PC-3 (cell line): ENCODE measurements at regions not wholly inside any gene's neighbourhood (a gene's known extent, or its start where the extent isn't known, plus 50 kb on each side); places are given as distances from the start of the nearest gene placed in this dataset.

ENCODE experiments used
- ATAC-seq: fragments of 200-7000 bp; cut with Tn5 transposase; 2 replicates; pipeline ENCODE4 v1.9.1; 2020; ENCODE audit warnings: mild to moderate bottlenecking, moderate library complexity
- BruUV-seq: library from RNA; stranded (reverse); fragments of 400-500 nt; replicated peaks from 2 replicates; lab custom pipeline; 2021; lab: Mats Ljungman, UMichigan
- CTCF ChIA-PET: fragments of 300-600 bp; sonication (Branson Sonifier 250); formaldehyde crosslinking; loops from one replicate; lab custom pipeline; 2022; ENCODE audit warnings: antibody characterized with exemption; lab: Charles Lee
- POLR2A ChIA-PET: fragments of 300-600 bp; sonication (Branson Sonifier 250); formaldehyde crosslinking; loops from one replicate; lab custom pipeline; 2022; ENCODE audit warnings: antibody characterized with exemption; ENCODE audit not compliant: unreplicated experiment; lab: Charles Lee
- DNase-seq: peaks from one replicate; pipeline ENCODE4 v3.0.0-alpha.2; 2015
- H2AFZ ChIP-seq: fragments of 300-600 bp; sonication (generic); 2 replicates; pipeline ENCODE4 v1.6.0; 2016; ENCODE audit warnings: antibody characterized with exemption, low read length
- H3F3A ChIP-seq: fragments of 300-600 bp; sonication (generic); one replicate; pipeline ENCODE4 v1.6.0; 2017; ENCODE audit warnings: antibody characterized with exemption, low read length, control low read depth, mild to moderate bottlenecking; ENCODE audit not compliant: unreplicated experiment
- H3K27ac ChIP-seq: fragments of 300-600 bp; sonication (generic); 2 replicates; pipeline ENCODE4 v1.5.1; 2016; ENCODE audit warnings: mild to moderate bottlenecking, low read length
- H3K27me3 ChIP-seq: fragments of 300-600 bp; sonication (generic); 2 replicates; pipeline ENCODE4 v1.6.1; 2016; ENCODE audit warnings: low read length, mixed read lengths
- H3K36me3 ChIP-seq: fragments of 300-600 bp; sonication (generic); 2 replicates; pipeline ENCODE4 v1.6.1; 2016; ENCODE audit warnings: low read depth, mixed run types, low read length, mixed read lengths
- H3K4me1 ChIP-seq: fragments of 300-600 bp; sonication (generic); 2 replicates; pipeline ENCODE4 v1.5.1; 2016; ENCODE audit warnings: low read length; ENCODE audit not compliant: insufficient read depth
- H3K4me2 ChIP-seq: fragments of 300-600 bp; sonication (generic); 2 replicates; pipeline ENCODE4 v1.6.0; 2016; ENCODE audit warnings: low read length
- H3K4me3 ChIP-seq: fragments of 300-600 bp; sonication (generic); 2 replicates; pipeline ENCODE4 v1.5.1; 2016; ENCODE audit warnings: mild to moderate bottlenecking, low read length, mixed read lengths
- H3K79me2 ChIP-seq: fragments of 300-600 bp; sonication (generic); 2 replicates; pipeline ENCODE4 v1.6.1; 2017; ENCODE audit warnings: low read length, mixed read lengths
- H3K9ac ChIP-seq: fragments of 300-600 bp; sonication (generic); 2 replicates; pipeline ENCODE4 v1.6.0; 2016; ENCODE audit warnings: mild to moderate bottlenecking, low read length
- H3K9me2 ChIP-seq: fragments of 300-600 bp; sonication (generic); replicated peaks from 2 replicates; pipeline ENCODE4 v1.6.1; 2016; ENCODE audit warnings: mixed run types, low read length, mixed read lengths
- H3K9me3 ChIP-seq: fragments of 300-600 bp; sonication (generic); 2 replicates; pipeline ENCODE4 v1.6.1; 2016; ENCODE audit warnings: low read length, mixed read lengths
- H4K20me1 ChIP-seq: fragments of 300-600 bp; sonication (generic); 2 replicates; pipeline ENCODE4 v1.6.1; 2016; ENCODE audit warnings: low read length, mixed read lengths
- CTCF ChIP-seq: fragments of 300-600 bp; sonication (generic); conservative IDR thresholded peaks from 2 replicates; pipeline ENCODE4 v1.5.1; 2017; ENCODE audit warnings: antibody characterized with exemption, low read depth, mild to moderate bottlenecking, low read length
- EZH2 ChIP-seq: fragments of 300-600 bp; sonication (generic); IDR thresholded peaks from one replicate; pipeline ENCODE4 v1.6.1; 2017; ENCODE audit warnings: antibody characterized with exemption, mild to moderate bottlenecking, low read length; ENCODE audit not compliant: unreplicated experiment
- EZH2phosphoT487 ChIP-seq: fragments of 300-600 bp; sonication (generic); IDR thresholded peaks from 2 replicates; pipeline ENCODE4 v1.6.1; 2018; ENCODE audit warnings: mild to moderate bottlenecking, antibody characterized with exemption, low read length, borderline replicate concordance
- intact Hi-C: fragments of 100-400 bp; cut with micrococcal nuclease; formaldehyde crosslinking; loops from 2 replicates; pipeline ENCODE4 v1.9.0; 2023

- ATAC-seq (no peak), DNase-seq (no peak)
- no peak overlapping the region for H3K9ac ChIP-seq
- H3K4me3 ChIP-seq, result no peak overlapping the region
- no peak overlapping the region for H3K27ac ChIP-seq
- ChIA-PET CTCF (no interaction called here), POLR2A (no interaction called here)
- intact Hi-C loops, result no loop called here
- H3K9me3 ChIP-seq, result no peaks in the 10 kb centered on the region
- no peaks in the 10 kb centered on the region for H3K4me1 ChIP-seq
- H2AFZ ChIP-seq, result no peak overlapping the region
- H3F3A ChIP-seq, result no peaks in the 10 kb centered on the region
- no peaks in the 10 kb centered on the region for H3K9me2 ChIP-seq
- H3K27me3 ChIP-seq, result no peaks in the 10 kb centered on the region
- BruUV-seq, result no TSS peak
- no peaks in the 10 kb centered on the region for H3K36me3 ChIP-seq
- no peaks in the 10 kb centered on the region for H3K79me2 ChIP-seq
- no peak overlapping the region for H3K4me2 ChIP-seq
- no peaks in the 10 kb centered on the region for H4K20me1 ChIP-seq
- TF ChIP-seq EZH2 (no peak), CTCF (no peak), EZH2phosphoT487 (no peak)
Measured at GRCh38 chr5:130975299-130975698, 189.8 kb downstream of the HINT1 start.

- CTCF ChIA-PET, result no interaction called here
- no TSS peak for BruUV-seq
- H3K9ac ChIP-seq, result no peak overlapping the region
- no peaks in the 10 kb centered on the region for H3K79me2 ChIP-seq
- no peak overlapping the region for H3K27ac ChIP-seq
- intact Hi-C loops, result no loop called here
- no peaks in the 10 kb centered on the region for H3F3A ChIP-seq
- POLR2A ChIA-PET, result no interaction called here
- DNase-seq (no peak), ATAC-seq (no peak)
- no peaks in the 10 kb centered on the region for H3K36me3 ChIP-seq
- no peaks in the 10 kb centered on the region for H4K20me1 ChIP-seq
- no peak overlapping the region for H3K4me2 ChIP-seq
- no peaks in the 10 kb centered on the region for H3K9me3 ChIP-seq
- H3K4me3 ChIP-seq, result no peak overlapping the region
- no peaks in the 10 kb centered on the region for H3K9me2 ChIP-seq
- no peak overlapping the region for H2AFZ ChIP-seq
- no peaks in the 10 kb centered on the region for H3K27me3 ChIP-seq
- TF ChIP-seq EZH2 (no peak), CTCF (no peak), EZH2phosphoT487 (no peak)
- no peaks in the 10 kb centered on the region for H3K4me1 ChIP-seq
Measured at GRCh38 chr5:130974021-130974683, 190.9 kb downstream of the HINT1 start.

- no peaks in the 10 kb centered on the region for H3K9me3 ChIP-seq
- no peaks in the 10 kb centered on the region for H3K36me3 ChIP-seq
- ChIA-PET CTCF (no interaction called here), POLR2A (no interaction called here)
- no peaks in the 10 kb centered on the region for H4K20me1 ChIP-seq
- no peaks in the 10 kb centered on the region for H3F3A ChIP-seq
- H3K27ac ChIP-seq, result no peak overlapping the region
- H3K9me2 ChIP-seq, result no peaks in the 10 kb centered on the region
- no peak for TF ChIP-seq EZH2phosphoT487
- TF ChIP-seq CTCF, result no peak
- TF ChIP-seq EZH2, result no peak
- ATAC-seq (no peak), DNase-seq (no peak)
- H3K9ac ChIP-seq, result no peak overlapping the region
- intact Hi-C loops, result no loop called here
- H3K4me1 ChIP-seq, result peaks cover 21% of the 10 kb centered on the region
- no peaks in the 10 kb centered on the region for H3K79me2 ChIP-seq
- H3K4me2 ChIP-seq, result no peak overlapping the region
- no peak overlapping the region for H3K4me3 ChIP-seq
- no TSS peak for BruUV-seq
- H2AFZ ChIP-seq, result no peak overlapping the region
- no peaks in the 10 kb centered on the region for H3K27me3 ChIP-seq
Measured at GRCh38 chr5:130966990-130967525, 198.0 kb downstream of the HINT1 start.
